Stimulated activated memory B cell treated with anti-CD40 and anti-IgM and Interleukin-4, amounts not matched to agents 10 μg/mL and 1 μg/mL and 100 μg/mL, for 72 hours (primary cell): ENCODE measurements at regions not wholly inside any gene's neighbourhood (a gene's known extent, or its start where the extent isn't known, plus 50 kb on each side); places are given as distances from the start of the nearest gene placed in this dataset.

ENCODE experiments used
- ATAC-seq: fragments of 150-1000 bp; cut with Tn5 transposase; 2 replicates; pipeline ENCODE4 v1.10.0; 2021
- H3K27ac Mint-ChIP-seq: one replicate; pipeline ENCODE4 v1.8.0; 2022; ENCODE audit warnings: mild to moderate bottlenecking, mixed read lengths
- H3K27me3 Mint-ChIP-seq: one replicate; pipeline ENCODE4 v1.8.0; 2022; ENCODE audit warnings: mixed read lengths
- H3K36me3 Mint-ChIP-seq: one replicate; pipeline ENCODE4 v1.8.0; 2022; ENCODE audit warnings: mixed read lengths
- H3K4me1 Mint-ChIP-seq: one replicate; pipeline ENCODE4 v1.8.0; 2022; ENCODE audit warnings: mixed read lengths
- H3K4me3 Mint-ChIP-seq: one replicate; pipeline ENCODE4 v1.8.0; 2022; ENCODE audit warnings: mild to moderate bottlenecking, moderate library complexity, mixed read lengths
- H3K9me3 Mint-ChIP-seq: one replicate; pipeline ENCODE4 v1.8.0; 2022; ENCODE audit warnings: mixed read lengths

DNA sequence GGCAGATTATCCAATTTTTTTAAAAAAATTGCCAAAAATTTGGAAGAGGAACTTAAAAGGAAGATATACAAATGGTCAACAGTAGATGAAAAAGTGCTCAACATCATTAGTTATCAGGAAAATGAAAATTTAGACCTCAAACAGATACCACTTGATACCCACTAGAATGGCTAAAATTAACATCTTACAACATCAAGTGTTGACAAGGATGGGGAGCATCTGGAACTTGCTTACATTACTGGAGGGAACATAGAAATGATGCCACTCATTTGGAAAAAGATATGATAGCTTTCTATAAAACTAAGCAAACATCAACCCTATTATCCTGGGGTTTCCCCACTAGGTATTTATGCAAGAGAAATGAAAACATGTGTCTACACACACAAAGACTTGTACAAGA is 284.5 kb upstream of the CHRNA7 start:
- Mint-ChIP-seq H3K4me3 (no peak overlapping the region), H3K36me3 (no peaks in the 10 kb centered on the region), H3K4me1 (no peaks in the 10 kb centered on the region), H3K27ac (no peak overlapping the region), H3K9me3 (peaks cover 24% of the 10 kb centered on the region), H3K27me3 (no peaks in the 10 kb centered on the region)
- no peak for ATAC-seq

DNA sequence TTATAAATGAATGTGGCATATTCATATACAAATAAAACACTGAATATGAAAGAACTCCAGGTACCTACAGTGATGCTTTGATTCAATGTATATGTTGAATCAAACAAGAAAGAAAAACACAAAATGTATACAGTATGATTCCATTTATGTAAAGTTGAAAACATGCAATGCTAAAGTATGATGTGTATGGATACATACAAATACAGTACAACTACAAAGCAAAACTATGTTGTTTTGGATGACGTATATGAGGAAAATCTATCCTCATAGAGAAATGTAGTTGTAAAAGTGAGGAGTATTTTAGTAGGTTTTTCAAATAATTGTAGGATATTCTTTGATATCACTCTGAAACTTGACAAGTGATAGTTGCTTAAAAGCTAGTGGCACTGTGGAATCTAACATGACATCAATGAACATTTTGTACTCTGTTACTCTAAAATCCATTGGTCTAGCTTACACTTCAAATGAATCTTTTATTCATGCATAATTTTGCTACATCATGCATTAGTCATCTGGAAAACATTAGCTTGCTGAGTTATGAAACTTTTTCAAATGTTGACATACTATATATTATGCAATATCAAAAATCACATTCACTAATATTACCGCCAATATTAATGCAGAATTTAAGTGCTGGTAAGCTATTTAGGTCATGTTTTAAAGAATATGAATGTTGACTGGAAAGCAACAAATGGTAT is 278.1 kb upstream of the CHRNA7 start:
- H3K4me3 Mint-ChIP-seq = no peak overlapping the region
- no peak for ATAC-seq
- no peaks in the 10 kb centered on the region for H3K4me1 Mint-ChIP-seq
- H3K27me3 Mint-ChIP-seq = no peaks in the 10 kb centered on the region
- H3K27ac Mint-ChIP-seq = no peak overlapping the region
- no peaks in the 10 kb centered on the region for H3K36me3 Mint-ChIP-seq
- peaks cover 11% of the 10 kb centered on the region for H3K9me3 Mint-ChIP-seq

- Mint-ChIP-seq H3K4me1 (no peaks in the 10 kb centered on the region), H3K27ac (no peak overlapping the region), H3K9me3 (peaks cover 11% of the 10 kb centered on the region), H3K4me3 (no peak overlapping the region), H3K27me3 (no peaks in the 10 kb centered on the region), H3K36me3 (no peaks in the 10 kb centered on the region)
- ATAC-seq = no peak
These were observed 277.4 kb upstream of the CHRNA7 start for GRCh38 chr15:31752905-31753304.

DNA sequence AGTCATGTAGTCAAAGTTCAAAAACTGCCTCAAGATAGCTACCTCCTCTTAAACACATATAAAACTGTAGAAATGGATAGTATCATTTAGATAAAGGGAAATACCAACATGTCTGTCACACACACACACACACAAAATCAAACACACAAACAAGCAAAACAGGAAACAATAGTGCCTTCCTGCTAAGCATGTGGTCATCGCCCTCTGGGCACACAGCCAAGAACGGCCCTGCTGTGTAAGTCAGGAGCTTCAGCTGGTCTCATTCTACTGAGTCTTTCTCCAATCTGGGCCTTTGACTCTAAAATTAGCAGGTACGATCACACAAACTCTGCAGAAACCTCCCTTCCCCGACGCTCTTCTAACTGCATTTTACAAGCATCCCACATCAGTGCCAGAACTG is 272.2 kb upstream of the CHRNA7 start:
- Mint-ChIP-seq H3K36me3 (no peaks in the 10 kb centered on the region), H3K4me3 (no peak overlapping the region), H3K27me3 (peaks cover 5% of the 10 kb centered on the region), H3K27ac (no peak overlapping the region), H3K9me3 (peaks cover 6% of the 10 kb centered on the region), H3K4me1 (no peaks in the 10 kb centered on the region)
- ATAC-seq = no peak

DNA sequence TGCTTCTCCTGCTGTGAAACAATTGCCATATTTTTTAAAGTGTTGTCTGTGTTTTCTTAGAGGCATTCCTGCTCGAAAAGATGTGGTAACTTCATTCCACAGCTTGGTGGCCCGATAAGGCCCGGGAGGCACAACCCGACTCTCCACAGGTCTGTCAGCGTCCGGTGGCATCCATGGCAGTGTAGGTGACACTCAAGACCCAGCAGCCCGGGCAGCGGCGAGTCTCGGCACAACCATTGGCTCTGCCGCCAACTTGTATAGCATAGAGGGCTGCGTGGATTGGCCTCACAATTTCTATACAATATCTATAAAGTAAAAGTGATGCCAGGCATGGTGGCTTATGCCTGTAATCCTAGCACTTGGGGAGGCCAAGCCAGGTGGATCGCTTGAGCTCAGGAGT is 262.3 kb upstream of the CHRNA7 start:
- H3K4me3 Mint-ChIP-seq = no peak overlapping the region
- no peaks in the 10 kb centered on the region for H3K4me1 Mint-ChIP-seq
- H3K27me3 Mint-ChIP-seq = peaks cover 6% of the 10 kb centered on the region
- ATAC-seq = no peak
- no peaks in the 10 kb centered on the region for H3K36me3 Mint-ChIP-seq
- H3K27ac Mint-ChIP-seq = no peak overlapping the region
- H3K9me3 Mint-ChIP-seq = no peaks in the 10 kb centered on the region

DNA sequence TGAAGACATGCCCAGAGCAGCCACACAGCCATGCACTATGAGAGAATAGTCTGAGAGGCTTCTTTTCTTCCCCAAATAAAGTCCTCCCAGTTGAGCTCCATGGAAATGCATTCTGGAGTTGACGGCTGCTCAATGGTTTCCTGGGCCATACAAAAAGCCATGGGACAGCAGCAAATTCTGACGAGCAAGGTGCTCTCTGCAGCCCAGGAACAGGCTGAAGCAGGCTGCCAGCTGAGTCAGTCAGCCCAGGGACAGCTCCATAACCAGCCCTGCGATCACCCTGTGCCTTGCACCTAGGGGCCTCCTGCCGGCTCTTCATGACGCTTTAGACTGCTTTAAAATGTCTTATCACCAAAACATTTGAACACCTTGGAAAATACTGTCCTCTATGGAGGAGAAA is 256.3 kb upstream of the CHRNA7 start:
- H3K36me3 Mint-ChIP-seq = no peaks in the 10 kb centered on the region
- H3K4me1 Mint-ChIP-seq = no peaks in the 10 kb centered on the region
- H3K4me3 Mint-ChIP-seq = no peak overlapping the region
- no peak for ATAC-seq
- no peak overlapping the region for H3K27ac Mint-ChIP-seq
- peaks cover 23% of the 10 kb centered on the region for H3K27me3 Mint-ChIP-seq
- no peaks in the 10 kb centered on the region for H3K9me3 Mint-ChIP-seq

DNA sequence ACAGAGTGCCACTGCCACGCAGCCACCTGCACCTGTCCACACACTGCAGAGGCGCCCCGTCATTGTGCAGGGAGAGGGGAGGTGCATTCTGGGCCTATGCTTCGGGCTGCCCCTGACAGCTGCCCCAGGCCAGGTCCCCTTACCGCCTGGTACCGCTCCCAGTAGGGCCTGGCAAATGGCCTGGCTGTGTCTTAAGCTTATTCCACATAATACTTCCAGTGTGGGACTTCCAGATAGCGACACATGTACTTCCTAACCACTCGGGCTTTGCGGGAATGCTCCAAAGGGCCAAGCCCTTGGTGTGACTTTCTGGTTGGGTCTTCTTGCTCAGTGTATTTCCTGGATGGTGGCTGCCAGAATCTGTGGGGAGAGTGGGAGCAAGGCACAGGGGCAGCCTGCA is 254.3 kb upstream of the CHRNA7 start:
- peaks cover 23% of the 10 kb centered on the region for H3K27me3 Mint-ChIP-seq
- H3K4me3 Mint-ChIP-seq = no peak overlapping the region
- no peaks in the 10 kb centered on the region for H3K4me1 Mint-ChIP-seq
- no peaks in the 10 kb centered on the region for H3K36me3 Mint-ChIP-seq
- no peak for ATAC-seq
- no peak overlapping the region for H3K27ac Mint-ChIP-seq
- H3K9me3 Mint-ChIP-seq = no peaks in the 10 kb centered on the region

- no peak overlapping the region for H3K4me3 Mint-ChIP-seq
- no peaks in the 10 kb centered on the region for H3K36me3 Mint-ChIP-seq
- H3K27me3 Mint-ChIP-seq = peaks cover 13% of the 10 kb centered on the region
- no peaks in the 10 kb centered on the region for H3K4me1 Mint-ChIP-seq
- ATAC-seq = no peak
- no peak overlapping the region for H3K27ac Mint-ChIP-seq
- H3K9me3 Mint-ChIP-seq = no peaks in the 10 kb centered on the region
These were observed 249.1 kb upstream of the CHRNA7 start for GRCh38 chr15:31781261-31781660.

DNA sequence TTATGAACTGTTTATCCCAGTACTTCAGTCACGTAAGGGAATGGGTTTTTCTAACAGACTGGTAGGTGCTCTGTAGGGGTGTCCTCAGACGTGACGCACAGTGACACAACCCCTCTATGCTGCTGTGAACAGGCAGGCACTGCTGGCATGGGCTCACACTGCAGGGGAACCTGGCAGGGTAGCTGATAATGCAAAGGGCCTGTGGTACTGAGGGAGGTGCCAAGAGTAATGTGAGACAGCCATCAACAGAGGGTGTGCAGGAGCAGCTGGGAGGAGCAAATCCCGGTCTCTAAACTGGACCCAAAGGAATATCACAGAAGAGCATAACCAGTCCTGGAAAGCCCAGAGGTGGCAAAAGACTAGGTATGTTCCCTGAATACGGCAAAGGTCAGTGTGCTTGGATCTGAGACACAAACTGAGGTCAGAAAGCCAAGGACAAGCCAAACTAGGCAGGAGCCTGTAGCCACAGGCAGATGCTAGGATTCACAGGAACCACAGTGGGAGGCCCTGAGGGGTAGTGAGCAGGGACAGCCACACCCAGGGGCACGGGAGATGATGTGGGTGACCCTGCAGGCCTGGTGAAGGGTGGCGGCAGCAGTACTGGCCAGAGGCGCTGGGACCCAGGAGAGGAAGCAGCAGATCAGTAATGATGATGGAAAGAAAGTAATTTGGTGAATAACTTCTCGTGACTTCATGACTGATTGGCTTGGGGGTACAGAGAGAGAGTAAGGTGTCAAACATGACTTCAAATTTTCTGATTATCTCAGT is 248.1 kb upstream of the CHRNA7 start:
- Mint-ChIP-seq H3K9me3 (no peaks in the 10 kb centered on the region), H3K4me3 (no peak overlapping the region), H3K4me1 (no peaks in the 10 kb centered on the region), H3K27me3 (peaks cover 9% of the 10 kb centered on the region), H3K27ac (no peak overlapping the region), H3K36me3 (no peaks in the 10 kb centered on the region)
- no peak for ATAC-seq

DNA sequence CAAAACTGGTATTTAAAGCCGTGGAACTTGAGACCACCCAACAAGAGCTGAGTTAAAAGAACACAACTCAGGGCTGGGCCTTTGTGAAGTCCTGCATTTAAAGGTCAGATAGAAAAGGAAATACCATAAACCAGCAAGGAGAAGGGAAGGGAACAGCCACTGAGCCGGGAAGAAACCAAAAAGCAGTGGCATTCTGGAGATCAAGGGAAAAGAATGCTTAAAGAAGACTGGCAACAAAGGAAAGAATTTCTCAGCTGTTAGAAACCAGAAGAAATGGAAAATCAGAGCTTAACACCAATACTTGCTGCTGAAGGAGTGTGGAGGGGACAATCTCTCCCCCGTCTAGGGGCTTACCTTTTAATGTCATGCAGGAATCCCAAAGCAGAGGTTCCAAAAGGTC is 247.4 kb upstream of the CHRNA7 start:
- Mint-ChIP-seq H3K27me3 (peaks cover 2% of the 10 kb centered on the region), H3K9me3 (no peaks in the 10 kb centered on the region), H3K27ac (no peak overlapping the region), H3K4me1 (no peaks in the 10 kb centered on the region), H3K4me3 (no peak overlapping the region), H3K36me3 (no peaks in the 10 kb centered on the region)
- no peak for ATAC-seq

DNA sequence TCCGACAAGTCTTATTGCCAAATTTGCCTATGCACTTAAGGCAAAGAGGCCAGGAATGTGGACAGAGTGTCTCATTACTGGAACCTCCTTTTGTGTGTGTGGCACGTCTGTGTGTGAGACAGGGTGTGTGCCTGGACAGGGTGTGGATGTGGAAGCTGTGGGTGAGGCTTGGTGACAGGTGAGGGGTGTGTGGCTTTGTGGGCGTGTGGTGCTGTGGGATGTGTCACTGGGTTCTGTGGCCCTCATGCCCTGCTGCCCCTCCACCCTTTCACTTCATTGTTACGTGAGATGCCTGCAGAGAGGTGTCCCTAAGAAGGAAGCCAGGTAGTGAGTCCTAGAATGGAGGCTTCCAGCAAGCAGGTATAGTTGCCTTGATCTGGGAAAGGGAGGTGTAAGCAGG is 244.0 kb upstream of the CHRNA7 start:
- H3K4me1 Mint-ChIP-seq = no peaks in the 10 kb centered on the region
- H3K9me3 Mint-ChIP-seq = no peaks in the 10 kb centered on the region
- H3K36me3 Mint-ChIP-seq = no peaks in the 10 kb centered on the region
- H3K27ac Mint-ChIP-seq = no peak overlapping the region
- no peak overlapping the region for H3K4me3 Mint-ChIP-seq
- no peak for ATAC-seq
- no peaks in the 10 kb centered on the region for H3K27me3 Mint-ChIP-seq

DNA sequence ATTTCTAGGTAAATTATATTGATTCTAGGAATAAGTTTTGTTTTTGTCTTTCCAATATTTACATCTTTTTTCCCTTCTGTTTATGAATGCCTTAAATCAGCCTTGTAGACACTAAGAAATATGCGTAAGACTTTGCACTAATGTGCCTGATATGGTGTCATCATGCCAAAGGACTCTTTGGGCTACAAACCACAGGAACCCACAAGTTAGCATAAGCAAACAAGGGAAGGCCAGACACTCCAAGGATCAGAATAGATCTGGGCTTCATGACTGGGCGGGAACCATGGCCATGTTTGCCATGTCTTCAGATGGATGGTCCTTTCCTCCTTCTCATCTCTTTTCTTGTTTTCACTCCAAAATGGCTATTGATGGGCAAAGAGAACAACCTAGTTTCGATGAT is 242.2 kb upstream of the CHRNA7 start:
- H3K4me3 Mint-ChIP-seq = no peak overlapping the region
- H3K9me3 Mint-ChIP-seq = no peaks in the 10 kb centered on the region
- H3K27ac Mint-ChIP-seq = no peak overlapping the region
- no peak for ATAC-seq
- peaks cover 10% of the 10 kb centered on the region for H3K27me3 Mint-ChIP-seq
- H3K36me3 Mint-ChIP-seq = no peaks in the 10 kb centered on the region
- H3K4me1 Mint-ChIP-seq = no peaks in the 10 kb centered on the region

- Mint-ChIP-seq H3K36me3 (no peaks in the 10 kb centered on the region), H3K4me1 (no peaks in the 10 kb centered on the region), H3K9me3 (no peaks in the 10 kb centered on the region), H3K27me3 (peaks cover 18% of the 10 kb centered on the region), H3K4me3 (no peak overlapping the region), H3K27ac (no peak overlapping the region)
- ATAC-seq = peak; percentile 37
These were observed 237.6 kb upstream of the CHRNA7 start for GRCh38 chr15:31792611-31793199.

DNA sequence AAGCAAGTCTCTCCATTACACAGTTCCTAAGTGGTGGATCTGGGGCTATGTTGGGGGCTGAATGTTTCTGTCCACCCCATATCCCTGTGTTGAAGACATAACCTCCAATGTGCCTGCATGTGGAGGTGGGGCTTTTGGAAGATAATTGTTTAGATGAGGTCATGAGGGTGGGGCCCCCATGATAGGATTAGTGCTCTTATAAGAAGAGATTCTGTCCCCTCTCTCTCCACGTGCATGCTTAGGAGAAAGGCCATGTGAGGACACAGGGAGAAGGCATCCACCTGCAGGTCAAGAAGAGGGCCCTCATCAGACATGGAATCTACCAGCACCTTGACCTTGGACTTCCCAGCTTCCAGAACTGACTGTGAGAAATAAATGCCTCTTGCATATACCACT is 231.0 kb upstream of the CHRNA7 start:
- no peak for ATAC-seq
- no peak overlapping the region for H3K27ac Mint-ChIP-seq

DNA sequence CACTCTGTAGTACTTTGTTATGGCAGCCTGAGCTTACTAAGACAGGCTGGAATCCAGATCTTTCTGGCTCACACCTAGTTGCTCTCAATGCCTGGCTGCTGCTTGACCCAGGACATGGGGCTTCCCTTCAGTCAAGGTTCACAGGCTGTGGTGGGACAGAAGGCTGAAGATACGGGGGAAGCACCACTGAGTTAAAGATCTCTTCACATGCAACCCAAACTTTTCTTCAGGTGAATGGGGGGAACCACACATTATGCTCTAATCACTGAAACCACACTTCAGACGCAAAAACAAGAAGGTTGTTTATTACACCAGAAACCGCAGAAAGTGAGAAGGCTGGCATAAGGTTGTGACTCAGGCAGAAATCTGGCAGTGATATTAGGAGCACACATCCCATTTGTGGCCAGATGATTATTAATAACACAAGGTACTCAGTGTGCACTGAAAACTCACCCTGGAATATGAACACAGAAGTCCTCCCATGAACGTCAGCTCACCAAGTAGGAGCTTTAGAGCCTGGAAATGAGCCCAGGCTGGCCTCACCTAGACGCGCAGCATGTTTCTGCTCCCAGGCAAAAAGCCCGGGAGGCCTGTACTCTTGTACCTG is 230.5 kb upstream of the CHRNA7 start:
- Mint-ChIP-seq H3K36me3 (no peaks in the 10 kb centered on the region), H3K27ac (no peak overlapping the region), H3K9me3 (no peaks in the 10 kb centered on the region), H3K4me3 (no peak overlapping the region), H3K4me1 (no peaks in the 10 kb centered on the region), H3K27me3 (peaks cover 25% of the 10 kb centered on the region)
- ATAC-seq = peak; percentile 60

More for the DNA sequence above, 231.0 kb upstream of the CHRNA7 start:
- no peaks in the 10 kb centered on the region for H3K4me1 Mint-ChIP-seq
- H3K27me3 Mint-ChIP-seq = peaks cover 25% of the 10 kb centered on the region
- no peaks in the 10 kb centered on the region for H3K9me3 Mint-ChIP-seq
- H3K4me3 Mint-ChIP-seq = no peak overlapping the region
- H3K36me3 Mint-ChIP-seq = no peaks in the 10 kb centered on the region
